HG03039 (cell line): ENCODE measurements at regions not wholly inside any gene's neighbourhood (a gene's known extent, or its start where the extent isn't known, plus 50 kb on each side); places are given as distances from the start of the nearest gene placed in this dataset.
"Not testable (repeated sequence)": the region's sequence is repeated elsewhere in the genome, so short reads cannot be mapped to it uniquely, and the experiment has no call there.

Source experiments
- ATAC-seq: cut with Tn5 transposase; IDR thresholded peaks from one replicate; pipeline ENCODE4 v1.9.1; 2021; ENCODE audit warnings: mild to moderate bottlenecking, moderate library complexity; ENCODE audit not compliant: unreplicated experiment

DNA sequence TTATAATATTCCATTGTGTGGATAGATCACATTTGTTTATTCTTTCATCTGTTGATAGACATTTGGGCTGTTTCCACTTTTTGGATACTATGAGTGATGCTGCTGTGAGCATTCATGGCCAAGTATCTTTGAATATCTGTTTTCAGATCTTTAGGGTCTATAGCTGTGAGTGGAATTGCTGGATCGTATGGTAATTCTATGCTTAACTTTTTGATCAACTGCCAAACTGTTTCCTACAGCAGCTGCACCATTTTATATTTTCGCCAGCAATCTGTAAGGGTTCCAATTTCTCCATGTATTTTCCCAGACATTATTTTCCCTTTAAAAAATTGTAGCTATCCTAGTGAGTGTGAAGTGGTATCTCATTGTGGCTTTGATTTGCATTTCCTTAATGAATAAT lies 238.1 kb downstream of the AACS start:
- ATAC-seq = no peak

DNA sequence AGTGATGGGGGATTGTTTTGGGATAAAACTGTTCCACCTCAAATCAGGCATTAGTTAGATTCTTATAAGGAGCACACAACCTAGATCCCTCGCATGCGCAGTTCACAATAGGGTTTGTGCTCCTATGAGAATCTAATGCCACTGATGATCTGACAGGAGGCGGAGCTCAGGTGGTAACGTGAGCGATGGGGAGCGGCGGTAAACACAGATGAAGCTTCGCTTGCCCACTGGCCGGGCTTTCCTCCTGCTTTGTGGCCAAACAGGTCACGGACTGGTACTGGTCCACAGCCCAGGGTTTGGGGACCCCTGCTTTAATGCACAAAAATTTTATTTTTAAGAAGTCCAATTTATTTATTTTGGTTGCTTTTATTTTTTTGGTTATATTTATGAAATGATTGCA lies 238.8 kb downstream of the AACS start:
- no peak for ATAC-seq

DNA sequence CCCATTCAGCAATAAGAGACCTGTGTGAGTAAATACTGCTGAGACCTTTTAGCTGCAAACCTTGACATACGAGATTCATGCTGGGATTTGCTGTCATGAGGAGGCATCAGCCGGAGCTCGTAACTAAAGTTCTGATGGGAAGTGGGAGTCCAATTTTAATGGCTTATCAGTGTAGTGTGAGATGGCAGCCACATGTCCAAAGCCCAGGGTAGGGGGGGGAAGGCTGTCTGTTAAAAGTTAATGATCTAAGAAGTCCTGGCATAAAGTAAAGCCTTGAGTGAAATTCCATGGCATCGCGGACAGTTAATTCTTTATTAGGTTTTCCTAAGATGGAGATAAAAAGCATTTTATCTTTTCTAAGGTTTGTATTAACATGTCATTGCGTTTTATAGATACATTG lies 240.0 kb downstream of the AACS start:
- no peak for ATAC-seq

GRCh38 chr12:125310461-125310860 lies 245.2 kb downstream of the AACS start:
- ATAC-seq = no peak

DNA sequence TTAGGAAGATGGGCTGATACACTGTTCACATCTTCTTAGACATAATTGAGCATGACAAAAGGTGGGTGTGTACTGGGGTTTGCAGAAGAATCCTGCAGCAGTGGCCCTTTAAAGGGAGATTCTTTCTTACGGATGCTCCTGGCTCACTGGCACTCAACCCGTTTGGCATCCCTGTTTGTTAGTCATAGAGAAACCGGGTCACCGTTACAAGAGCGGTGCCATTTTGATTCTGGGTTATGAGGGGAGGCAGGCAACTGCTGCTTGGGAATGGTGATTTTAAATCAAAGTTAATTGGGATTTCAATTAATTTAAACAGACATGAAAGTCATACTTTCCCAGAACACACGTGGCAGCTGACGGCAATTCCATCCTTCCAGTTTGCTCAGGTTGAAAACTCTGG lies 245.8 kb downstream of the AACS start:
- no peak for ATAC-seq

DNA sequence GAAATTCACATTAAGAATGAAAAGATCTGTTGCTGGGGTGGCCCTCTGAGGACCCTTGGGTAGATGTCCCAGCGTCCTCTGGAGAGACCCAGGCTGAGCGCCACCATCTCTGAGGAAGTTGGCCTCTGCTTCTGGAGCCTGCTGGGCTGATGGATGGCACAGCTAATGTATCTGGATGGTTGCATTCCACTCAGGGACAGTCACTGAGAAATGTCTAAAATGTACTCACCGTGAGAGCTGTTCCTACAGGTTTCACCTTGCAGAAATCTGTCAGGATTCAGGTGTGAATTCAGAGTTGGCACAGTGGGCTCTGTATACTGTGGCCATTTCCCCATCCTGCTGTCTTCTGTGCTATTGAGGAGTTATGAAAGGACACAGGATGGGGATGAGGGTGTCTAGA lies 247.2 kb downstream of the AACS start:
- no peak for ATAC-seq

GRCh38 chr12:125314051-125314755 lies 249.0 kb downstream of the AACS start:
- ATAC-seq = no peak

- ATAC-seq = no peak
Observed at GRCh38 chr12:125315771-125316170, 250.5 kb downstream of the AACS start.

DNA sequence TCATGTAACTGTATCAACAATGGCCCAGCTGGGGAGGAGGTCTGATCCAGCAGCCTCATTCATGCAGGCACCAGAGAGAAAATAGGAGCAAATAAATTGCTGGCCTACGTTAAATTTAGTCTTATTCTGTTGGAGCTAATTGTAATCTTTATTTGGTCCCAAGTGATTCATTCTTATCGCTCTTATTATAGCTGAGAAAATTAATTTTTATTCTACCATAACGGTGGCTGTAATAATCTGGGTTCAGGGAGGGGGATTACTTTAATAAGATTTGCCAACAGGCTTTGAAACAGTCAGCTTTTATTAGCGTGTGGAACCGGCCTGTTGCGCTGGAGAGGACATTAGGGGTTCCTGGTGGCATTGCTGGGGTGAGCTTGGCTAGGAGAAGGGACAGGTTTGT lies 254.9 kb downstream of the AACS start:
- ATAC-seq = no peak

GRCh38 chr12:125324861-125325490 lies 259.7 kb downstream of the AACS start:
- ATAC-seq = no peak

- no peak for ATAC-seq
Observed at GRCh38 chr12:125329239-125330102, 264.2 kb downstream of the AACS start.

- ATAC-seq = no peak
Observed at GRCh38 chr12:125330645-125331341, 265.6 kb downstream of the AACS start.

GRCh38 chr12:125331342-125332052 lies 266.3 kb downstream of the AACS start:
- no peak for ATAC-seq

DNA sequence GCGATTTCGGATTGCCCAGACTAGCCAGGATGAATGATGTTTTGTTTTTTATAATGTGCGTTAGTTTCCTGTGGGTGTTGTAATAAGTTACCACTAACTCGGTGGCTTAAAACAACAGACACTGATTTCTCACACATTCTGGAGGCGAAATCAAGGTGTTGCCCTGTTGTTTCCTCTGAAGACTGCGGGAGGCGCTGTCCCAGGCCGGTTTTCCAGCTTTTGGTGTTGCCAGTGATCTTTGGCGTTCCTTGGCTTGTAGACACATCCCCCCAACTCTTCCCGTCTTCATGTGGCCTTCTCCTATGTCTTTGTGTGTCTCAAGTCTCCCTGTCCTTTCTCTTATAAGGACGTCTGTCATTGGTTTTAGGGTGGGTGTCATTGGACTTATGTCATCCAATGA lies 267.7 kb downstream of the AACS start:
- no peak for ATAC-seq

DNA sequence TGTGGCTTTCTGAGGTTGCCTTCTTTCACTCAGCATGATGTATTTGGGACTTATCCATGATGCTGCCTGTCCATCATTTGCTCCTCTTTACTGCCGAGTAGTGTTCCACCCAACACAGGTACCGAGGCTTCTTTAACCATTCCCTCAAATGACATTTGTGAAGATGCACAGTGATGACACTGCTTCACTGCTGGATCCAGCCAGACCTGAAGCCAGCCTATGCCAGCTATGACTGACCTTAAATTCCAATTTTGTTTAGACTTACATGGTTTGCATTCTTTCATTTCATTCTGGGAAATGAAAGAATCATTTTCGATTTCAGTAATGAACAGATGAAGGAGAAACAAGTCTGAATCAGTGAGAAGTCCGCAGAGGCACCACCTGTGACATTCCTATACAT lies 271.0 kb downstream of the AACS start:
- ATAC-seq = no peak

- ATAC-seq = no peak
Observed at GRCh38 chr12:125340791-125341190, 275.6 kb downstream of the AACS start.

- ATAC-seq = no peak
Observed at GRCh38 chr12:125341422-125341821, 276.2 kb downstream of the AACS start.

GRCh38 chr12:125343649-125344048 lies 278.4 kb downstream of the AACS start:
- no peak for ATAC-seq

- no peak for ATAC-seq
Observed at GRCh38 chr12:125346362-125346761, 281.1 kb downstream of the AACS start.

GRCh38 chr12:125351788-125352187 lies 286.6 kb downstream of the AACS start:
- ATAC-seq = no peak

DNA sequence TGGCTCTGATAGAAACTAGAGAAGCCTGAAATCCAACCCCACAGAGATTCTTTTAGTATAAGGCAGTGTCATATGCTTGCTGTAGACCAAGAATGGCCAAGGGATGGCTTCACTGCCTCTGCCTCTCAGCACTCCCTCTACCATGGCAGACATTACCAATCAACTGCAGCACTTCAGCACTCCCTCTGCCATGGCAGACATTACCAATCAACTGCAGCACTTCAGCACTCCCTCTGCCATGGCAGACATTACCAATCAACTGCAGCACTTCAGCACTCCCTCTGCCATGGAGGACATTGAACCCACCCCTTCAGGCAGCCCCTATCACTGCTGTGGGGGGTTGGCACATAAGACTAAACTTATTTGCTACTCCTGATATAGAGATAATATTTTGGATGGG lies 287.8 kb downstream of the AACS start:
- ATAC-seq = not testable (repeated sequence)
